HG03060 (cell line): ENCODE measurements at regions not wholly inside any gene's neighbourhood (a gene's known extent, or its start where the extent isn't known, plus 50 kb on each side); places are given as distances from the start of the nearest gene placed in this dataset.
A peak's percentile ranks its signal among the peaks of the same experiment; 100 is the strongest.
"Not testable (repeated sequence)": the region's sequence is repeated elsewhere in the genome, so short reads cannot be mapped to it uniquely, and the experiment has no call there.

Source experiments
- ATAC-seq: cut with Tn5 transposase; IDR thresholded peaks from one replicate; pipeline ENCODE4 v1.9.1; 2021; ENCODE audit warnings: low read depth, moderate number of reproducible peaks; ENCODE audit not compliant: unreplicated experiment

GRCh38 chr12:92062539-92063493 lies 82.8 kb downstream of the BTG1 start:
- no peak for ATAC-seq

GRCh38 chr12:92061061-92061460 lies 84.6 kb downstream of the BTG1 start:
- ATAC-seq, result no peak

DNA sequence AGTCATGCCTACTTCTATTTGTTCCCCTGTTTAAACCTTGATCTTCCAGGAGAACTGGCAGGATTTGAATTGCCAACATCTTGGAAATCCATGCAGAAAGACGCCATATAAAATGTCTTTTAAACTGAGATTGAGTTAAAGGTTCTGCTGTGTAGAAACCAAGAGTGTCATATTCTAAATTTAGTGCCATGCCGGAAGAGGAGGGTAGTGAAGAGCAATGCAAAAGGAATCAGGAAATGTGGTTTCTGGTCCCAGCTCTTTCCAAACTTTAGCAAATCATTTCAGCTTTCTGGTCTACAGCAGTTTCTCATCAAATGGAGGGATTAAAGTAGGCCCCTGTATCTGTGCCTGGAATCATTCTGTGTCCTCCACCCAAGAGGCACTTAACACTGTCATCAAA lies 85.7 kb downstream of the BTG1 start:
- ATAC-seq, result no peak

DNA sequence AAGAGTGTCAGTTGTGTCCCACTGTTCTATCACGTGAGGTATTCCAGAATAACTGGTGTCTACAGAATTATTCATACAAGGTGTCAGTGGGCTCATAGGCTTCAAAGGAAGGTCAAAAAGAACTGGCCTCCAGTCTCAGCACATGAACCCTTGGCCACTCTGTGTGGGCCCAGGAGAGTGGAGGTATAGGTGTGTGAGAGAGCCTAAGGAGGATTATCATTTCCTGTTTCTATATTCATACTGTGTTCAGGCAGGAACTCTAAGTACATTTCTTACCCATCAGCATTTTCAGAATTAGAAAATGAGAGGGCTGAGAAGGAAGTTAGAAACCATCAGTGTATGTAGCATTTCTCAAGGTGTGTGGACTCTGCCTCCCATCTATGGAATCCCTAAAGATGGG lies 87.0 kb downstream of the BTG1 start:
- no peak for ATAC-seq

- not testable (repeated sequence) for ATAC-seq
Measured at GRCh38 chr12:92056756-92057155, 88.9 kb downstream of the BTG1 start.

DNA sequence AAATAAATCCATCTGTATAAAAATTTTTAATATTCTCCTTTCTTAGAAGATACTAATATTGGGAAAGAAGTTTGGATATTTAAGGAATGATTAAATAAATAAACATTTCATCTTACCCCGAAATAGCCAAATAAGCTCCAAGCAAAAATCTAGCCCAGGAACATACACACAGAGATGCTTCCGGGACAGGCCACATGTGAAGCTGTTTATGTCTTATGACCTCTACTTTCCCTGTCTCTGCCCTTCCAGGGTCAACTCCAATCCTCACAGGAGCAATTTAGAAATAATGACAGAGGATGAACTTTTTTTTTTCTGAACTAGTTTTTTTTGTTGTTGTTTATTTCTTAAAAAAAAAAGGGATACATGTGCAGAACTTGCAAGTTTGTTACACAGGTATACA lies 89.4 kb downstream of the BTG1 start:
- no peak for ATAC-seq

- no peak for ATAC-seq
Measured at GRCh38 chr12:92055877-92056276, 89.8 kb downstream of the BTG1 start.

DNA sequence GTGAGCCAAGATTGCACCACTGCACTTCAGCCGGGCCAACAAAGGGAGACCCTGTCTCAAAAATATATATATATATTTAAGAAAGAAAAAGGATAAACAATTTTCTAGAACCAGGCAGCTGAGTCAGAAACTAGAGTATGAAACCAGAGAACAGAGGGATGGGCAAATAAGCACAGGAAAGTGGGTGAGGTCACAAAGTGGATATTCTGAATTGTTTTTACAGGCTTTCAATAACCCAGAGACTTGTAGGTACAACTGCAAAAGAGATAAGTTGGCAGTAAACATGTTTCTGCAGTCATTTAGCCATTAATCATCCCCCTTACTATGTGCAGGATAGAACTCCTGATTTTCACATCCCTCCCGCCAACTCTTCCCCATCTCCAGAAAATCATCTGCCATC lies 94.2 kb downstream of the BTG1 start:
- no peak for ATAC-seq

GRCh38 chr12:92049403-92049802 lies 96.2 kb downstream of the BTG1 start:
- ATAC-seq, result peak; percentile 56

DNA sequence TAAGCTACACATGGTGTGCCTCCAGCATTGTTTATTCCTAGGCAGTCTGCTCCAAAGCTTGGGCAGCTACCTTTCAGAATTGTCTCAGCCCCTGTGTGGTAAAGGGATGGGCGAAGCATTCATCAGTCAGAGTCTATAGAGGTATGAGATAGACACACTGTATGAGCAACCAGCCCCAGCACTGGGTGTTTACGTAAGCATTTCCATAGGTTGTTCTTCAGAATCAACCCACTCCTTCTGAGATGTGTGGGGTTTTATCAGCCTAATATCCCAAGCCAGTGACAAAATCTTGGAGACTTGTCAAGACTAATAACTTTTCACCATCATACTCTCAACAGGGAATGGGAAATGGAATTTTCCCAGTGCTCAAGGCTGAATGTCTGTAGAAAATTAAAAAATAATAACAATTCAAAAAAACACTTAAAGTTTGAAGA lies 98.2 kb downstream of the BTG1 start:
- no peak for ATAC-seq

DNA sequence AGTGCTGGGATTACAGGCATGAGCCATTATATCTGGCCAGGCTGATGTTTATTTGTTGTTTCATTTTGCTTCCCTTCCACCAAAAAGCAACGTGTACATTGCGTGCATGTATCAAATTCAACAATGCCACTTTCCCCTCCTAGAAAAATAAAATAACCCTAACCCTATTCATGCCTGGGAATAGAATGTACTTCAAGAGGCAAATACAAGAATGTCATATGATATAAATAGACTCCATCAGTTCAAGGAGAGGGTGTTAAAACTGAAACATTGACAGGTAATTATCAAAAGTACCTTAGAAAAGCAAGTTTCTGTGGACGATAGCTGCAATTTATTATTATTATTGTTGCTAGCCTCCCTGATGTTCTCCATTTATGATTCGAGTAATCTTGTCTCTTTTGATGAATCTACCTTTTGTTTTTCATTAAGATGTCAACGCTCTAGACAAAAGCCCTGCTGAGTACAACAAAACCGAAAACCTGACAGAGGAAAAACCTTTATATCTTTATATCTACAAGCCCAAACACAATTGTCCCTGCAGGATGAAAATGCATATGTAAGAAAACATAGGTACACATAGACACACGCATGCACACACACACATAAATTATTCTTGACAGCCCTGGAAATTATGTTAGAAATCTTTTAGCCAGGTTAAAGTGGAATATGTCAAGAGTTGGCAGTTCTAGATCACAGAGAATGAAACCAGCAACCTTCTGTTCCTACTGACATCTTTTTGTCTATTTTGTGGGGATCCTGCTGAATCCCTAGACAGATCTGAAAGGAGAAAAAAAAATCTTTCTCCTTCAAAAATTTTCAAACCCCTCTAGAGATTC lies 98.9 kb downstream of the BTG1 start:
- ATAC-seq, result no peak

DNA sequence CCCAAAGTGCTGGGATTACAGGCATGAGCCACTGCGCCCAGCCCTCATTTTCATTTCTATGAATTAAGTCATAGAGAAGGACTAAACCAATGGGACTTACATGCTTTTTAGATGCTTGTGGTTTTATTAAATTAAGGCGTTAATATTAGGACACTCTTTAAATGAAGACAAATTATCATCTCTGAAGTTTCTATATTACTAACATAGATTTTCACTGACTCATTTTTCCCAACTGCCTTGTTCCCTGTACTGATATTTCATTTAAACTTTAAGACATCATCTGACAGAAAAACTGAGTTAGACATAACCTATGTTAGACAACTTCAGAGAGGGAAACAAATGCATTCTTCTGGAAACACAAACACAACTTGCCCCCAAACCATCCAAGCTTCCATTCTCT lies 99.8 kb downstream of the BTG1 start:
- no peak for ATAC-seq

DNA sequence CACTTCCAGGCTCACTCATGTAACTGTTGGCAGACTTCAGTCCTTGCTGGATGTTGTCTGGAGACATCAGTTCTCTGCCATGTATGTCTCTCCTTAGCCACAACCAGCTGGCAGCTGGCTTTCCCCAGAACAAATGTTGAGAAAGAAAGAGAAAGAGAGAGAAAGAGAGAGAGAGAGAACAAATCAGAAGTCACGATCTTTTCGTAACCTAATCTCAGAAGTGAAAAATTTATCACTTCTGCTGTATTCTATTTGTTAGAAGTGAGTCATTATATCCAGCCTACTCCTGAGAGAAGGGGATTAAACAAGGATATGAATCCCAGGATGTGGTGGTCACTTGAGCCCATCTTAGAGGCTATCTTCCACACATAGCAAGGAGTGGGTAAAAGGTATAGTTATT lies 101.2 kb downstream of the BTG1 start:
- ATAC-seq, result no peak

DNA sequence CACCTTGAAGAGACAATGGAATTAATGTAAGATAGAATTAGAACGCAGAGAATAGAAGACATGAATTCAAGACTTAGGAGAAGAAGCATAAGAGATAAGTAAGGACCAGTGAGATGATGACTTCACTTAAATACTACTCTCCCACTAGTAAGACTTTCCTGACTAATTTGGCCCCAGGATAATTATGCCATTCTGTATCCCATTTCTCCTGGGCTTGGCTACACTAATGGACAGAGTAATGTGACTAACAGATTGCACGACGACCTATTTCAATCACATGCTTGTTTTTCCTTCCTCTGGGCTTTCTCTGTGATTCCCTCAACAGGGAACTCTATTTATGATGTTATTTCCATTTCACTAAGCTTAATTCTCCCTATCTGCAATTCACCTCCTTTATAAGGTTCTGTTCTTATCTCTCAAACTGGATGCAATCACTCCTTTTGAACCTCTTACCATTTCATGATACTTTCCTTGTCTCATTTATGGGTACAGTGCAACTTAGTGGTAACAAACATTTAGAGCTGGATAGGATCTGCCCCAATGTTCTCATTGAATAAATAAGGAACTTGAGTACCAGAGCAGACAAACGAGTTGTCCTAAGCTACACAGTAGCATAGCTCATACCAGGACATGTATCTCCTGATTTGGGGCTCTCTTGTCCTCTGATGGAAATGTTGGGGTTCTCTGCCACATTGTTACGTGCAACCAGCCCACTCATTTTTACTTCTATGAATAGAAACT lies 102.7 kb downstream of the BTG1 start:
- ATAC-seq, result no peak

- no peak for ATAC-seq
Measured at GRCh38 chr12:92041742-92042141, 103.9 kb downstream of the BTG1 start.

DNA sequence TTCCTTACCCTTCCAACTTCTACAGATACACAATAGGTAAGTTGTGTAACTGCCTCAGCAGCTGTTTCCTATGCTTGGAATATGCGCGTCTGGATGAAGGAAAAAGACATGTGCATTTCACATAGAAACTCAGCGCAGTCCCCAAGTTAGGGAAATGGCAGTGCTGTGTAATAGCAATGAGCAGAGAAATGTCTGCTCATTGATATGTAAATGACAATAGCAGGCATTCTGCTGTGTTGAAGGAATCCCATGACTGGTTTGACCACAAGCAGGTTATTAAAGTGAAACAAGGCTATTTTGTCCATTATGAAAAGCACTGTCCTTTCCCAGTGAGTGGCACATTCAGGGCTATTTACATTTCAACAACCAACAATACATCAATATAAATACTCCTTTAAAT lies 106.6 kb downstream of the BTG1 start:
- ATAC-seq, result no peak

GRCh38 chr12:92038476-92038875 lies 107.2 kb downstream of the BTG1 start:
- ATAC-seq, result no peak

DNA sequence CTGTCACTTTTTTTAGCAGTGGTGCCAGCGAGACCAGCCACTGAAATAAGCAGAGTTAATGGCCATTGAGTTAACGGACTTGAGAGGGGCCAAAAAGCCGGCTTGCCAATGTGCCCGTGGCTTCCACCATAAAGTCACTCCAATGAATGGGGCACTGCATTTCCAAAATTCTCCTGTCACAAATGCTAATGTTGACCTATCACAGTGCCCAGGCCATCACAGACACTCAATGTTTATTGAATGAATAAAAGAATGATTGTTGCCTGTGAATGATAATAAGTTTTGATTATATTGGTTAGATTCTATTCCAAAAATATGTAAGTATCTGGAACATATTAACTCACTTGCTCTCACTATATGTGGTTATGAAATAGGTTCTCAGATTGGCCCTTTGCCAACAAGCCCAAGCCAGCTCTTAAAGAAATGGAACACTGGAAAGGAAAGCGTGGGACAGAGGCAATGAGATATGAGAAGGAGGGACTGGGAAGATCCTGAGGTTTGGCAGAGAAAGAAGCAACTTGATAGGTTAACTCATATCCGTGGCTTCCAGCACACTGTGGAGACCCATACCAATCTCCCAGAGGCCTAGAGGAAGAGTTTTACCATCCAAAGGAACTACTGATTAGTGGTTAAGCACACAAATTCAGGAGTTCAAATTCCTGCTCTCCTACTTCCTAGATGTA lies 108.7 kb downstream of the BTG1 start:
- no peak for ATAC-seq

- ATAC-seq, result no peak
Measured at GRCh38 chr12:92036061-92036620, 109.5 kb downstream of the BTG1 start.

DNA sequence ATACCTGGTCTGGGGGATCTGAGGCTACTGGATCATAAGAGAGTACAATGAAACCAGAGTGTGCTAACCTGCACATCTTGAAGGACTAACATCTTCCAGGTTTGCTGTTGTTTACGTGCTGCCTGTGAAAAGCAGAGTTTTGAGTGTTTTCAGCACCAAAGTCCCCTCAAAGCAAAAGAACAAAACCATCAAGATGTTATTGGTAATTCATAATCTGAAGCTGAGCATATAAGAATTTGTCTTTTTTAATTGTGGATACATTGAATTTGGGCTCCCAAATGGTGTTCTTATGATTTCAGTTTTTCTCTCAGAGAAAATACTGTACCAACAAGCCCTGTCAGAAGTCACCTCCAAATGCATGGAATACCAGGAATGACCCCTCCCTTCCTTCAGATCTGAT lies 110.2 kb downstream of the BTG1 start:
- ATAC-seq, result no peak
